ENCODE measurements at regions not wholly inside any gene's neighbourhood (a gene's known extent, or its start where the extent isn't known, plus 50 kb on each side); places are given as distances from the start of the nearest gene placed in this dataset.

GRCh38 chr5:68494771-68495170 lies 279.2 kb downstream of the PIK3R1 start:
- H3K36me3 ChIP-seq (ENCODE audit: control insufficient read depth, insufficient read depth, low read length) = no peaks in the 10 kb centered on the region
- ATAC-seq = no peak
- no peak overlapping the region for H3K4me3 ChIP-seq
- no peaks in the 10 kb centered on the region for H3K4me1 ChIP-seq (replicated peaks in 1 of 2; ENCODE audit: control insufficient read depth in 2 of 2, insufficient read depth in 2 of 2, low read length in 2 of 2)
- H2AFZ ChIP-seq (ENCODE audit: low read depth, low read length) = no peak overlapping the region
- H3K4me2 ChIP-seq (ENCODE audit: insufficient read depth, low read length) = no peak overlapping the region
- TF ChIP-seq SMAD2 (IDR thresholded peaks at IDR 0.05; ENCODE audit: low read depth, low read length) (no peak), KLF16 (IDR thresholded peaks at IDR 0.05) (no peak), POU5F1 (IDR thresholded peaks at IDR 0.05; ENCODE audit: borderline replicate concordance, low read depth, low read length, partially characterized antibody) (no peak), TGIF2 (CRISPR knock-in tag; IDR thresholded peaks at IDR 0.05) (no peak)
- TF ChIP-seq, protein P1, sequence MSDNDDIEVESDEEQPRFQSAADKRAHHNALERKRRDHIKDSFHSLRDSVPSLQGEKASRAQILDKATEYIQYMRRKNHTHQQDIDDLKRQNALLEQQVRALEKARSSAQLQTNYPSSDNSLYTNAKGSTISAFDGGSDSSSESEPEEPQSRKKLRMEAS (CRISPR knock-in tag; IDR thresholded peaks at IDR 0.05) = no peak
- no peaks in the 10 kb centered on the region for H4K20me1 ChIP-seq (replicated peaks; ENCODE audit: control insufficient read depth, insufficient read depth, low read length)
- in situ Hi-C loops (cut with MboI) = no loop called here
- FAIRE-seq = no peak
- no TSS peak for BruUV-seq (replicated peaks)
- intact Hi-C loops (cut with micrococcal nuclease) = no loop called here
- CTCF ChIA-PET (ENCODE audit: low intra/inter-chr PET ratio) = no interaction called here
- H3K9ac ChIP-seq (ENCODE audit: insufficient read depth in 1 of 2, low read depth in 2 of 2, low read length in 2 of 2) = no peak overlapping the region
- no peak overlapping the region for H3K27ac ChIP-seq (ENCODE audit: extremely low read depth, low read depth, low read length)
- POLR2A ChIA-PET = no interaction called here
- 0% methylated on average over 1 of the region's 1 CpG for WGBS (ENCODE audit: insufficient coverage, low coverage, missing lambda C conversion rate)
- H3K9me1 ChIP-seq (ENCODE audit: control insufficient read depth, insufficient read depth, low read length) = no peaks in the 10 kb centered on the region
- H3K9me3 ChIP-seq (replicated peaks; ENCODE audit: control insufficient read depth, insufficient read depth, low read depth, low read length) = peaks cover 7% of the 10 kb centered on the region
- no peaks in the 10 kb centered on the region for H3K79me2 ChIP-seq (ENCODE audit: control insufficient read depth, insufficient read depth, low read length)
- DNase-seq (ENCODE audit: extremely low read depth in 1 of 4, low spot score in 3 of 4) = no peak
- H3K27me3 ChIP-seq (ENCODE audit: control insufficient read depth in 2 of 2, insufficient read depth in 2 of 2, low read length in 2 of 2) = no peaks in the 10 kb centered on the region

GRCh38 chr5:68499987-68500386 lies 284.4 kb downstream of the PIK3R1 start:
- no peak for DNase-seq (ENCODE audit: extremely low read depth in 1 of 4, low spot score in 3 of 4)
- H3K27me3 ChIP-seq (ENCODE audit: control insufficient read depth in 2 of 2, insufficient read depth in 2 of 2, low read length in 2 of 2) = no peaks in the 10 kb centered on the region
- no peaks in the 10 kb centered on the region for H3K9me1 ChIP-seq (ENCODE audit: control insufficient read depth, insufficient read depth, low read length)
- H4K20me1 ChIP-seq (replicated peaks; ENCODE audit: control insufficient read depth, insufficient read depth, low read length) = no peaks in the 10 kb centered on the region
- H3K9ac ChIP-seq (ENCODE audit: insufficient read depth in 1 of 2, low read depth in 2 of 2, low read length in 2 of 2) = no peak overlapping the region
- in situ Hi-C loops (cut with MboI) = no loop called here
- ATAC-seq = no peak
- BruUV-seq (replicated peaks) = no TSS peak
- intact Hi-C loops (cut with micrococcal nuclease) = no loop called here
- no peak overlapping the region for H2AFZ ChIP-seq (ENCODE audit: low read depth, low read length)
- H3K27ac ChIP-seq (ENCODE audit: extremely low read depth, low read depth, low read length) = no peak overlapping the region
- CTCF ChIA-PET (ENCODE audit: low intra/inter-chr PET ratio) = no interaction called here
- H3K79me2 ChIP-seq (ENCODE audit: control insufficient read depth, insufficient read depth, low read length) = no peaks in the 10 kb centered on the region
- H3K36me3 ChIP-seq (ENCODE audit: control insufficient read depth, insufficient read depth, low read length) = no peaks in the 10 kb centered on the region
- peaks cover 7% of the 10 kb centered on the region for H3K9me3 ChIP-seq (replicated peaks; ENCODE audit: control insufficient read depth, insufficient read depth, low read depth, low read length)
- 13% methylated on average over 4 of the region's 4 CpGs for WGBS (ENCODE audit: insufficient coverage, low coverage, missing lambda C conversion rate)
- no peaks in the 10 kb centered on the region for H3K4me1 ChIP-seq (replicated peaks in 1 of 2; ENCODE audit: control insufficient read depth in 2 of 2, insufficient read depth in 2 of 2, low read length in 2 of 2)
- H3K4me2 ChIP-seq (ENCODE audit: insufficient read depth, low read length) = no peak overlapping the region
- no peak overlapping the region for H3K4me3 ChIP-seq
- no peak for FAIRE-seq
- POLR2A ChIA-PET = no interaction called here
- TF ChIP-seq HDGF (IDR thresholded peaks at IDR 0.05) (no peak), ZNF174 (CRISPR knock-in tag; IDR thresholded peaks at IDR 0.05) (no peak), ELK1 (CRISPR knock-in tag; IDR thresholded peaks at IDR 0.05) (no peak), KDM5B (IDR thresholded peaks at IDR 0.05; ENCODE audit: insufficient replicate concordance, low read depth, low read length) (no peak), ZNF431 (CRISPR knock-in tag; IDR thresholded peaks at IDR 0.05) (no peak), MAFG (tag; conservative IDR thresholded peaks at IDR 0.05) (no peak)

All from K562 (cell line).